HL-60 (cell line): ENCODE measurements at regions not wholly inside any gene's neighbourhood (a gene's known extent, or its start where the extent isn't known, plus 50 kb on each side); places are given as distances from the start of the nearest gene placed in this dataset.

Experiments
- DNase-seq, 2 experiments: peaks; one replicate each; pipeline ENCODE4 v3.0.0-alpha.2; 2010 to 2020; ENCODE audit warnings: low read depth in 1 of 2, low spot score in 1 of 2
- H3K27ac ChIP-seq: fragments of 250-450 bp; sonication (Bioruptor Pico); replicated peaks from 2 replicates; pipeline ENCODE4 v1.5.1; 2020; ENCODE audit warnings: mild to moderate bottlenecking, moderate library complexity
- H3K27me3 ChIP-seq: fragments of 250-450 bp; sonication (Bioruptor Pico); 2 replicates; pipeline ENCODE4 v1.5.1; 2021; ENCODE audit warnings: mild to moderate bottlenecking, moderate library complexity; ENCODE audit not compliant: insufficient read depth, poor library complexity, severe bottlenecking
- H3K4me3 ChIP-seq: replicated peaks from 2 replicates; pipeline ENCODE4 v1.5.1; 2011; ENCODE audit warnings: mild to moderate bottlenecking, control low read depth, low read length; ENCODE audit not compliant: insufficient read depth
- CTCF ChIP-seq: IDR thresholded peaks from one replicate; pipeline ENCODE4 v1.5.1; 2011; ENCODE audit warnings: low read length, control low read depth, inconsistent platforms; ENCODE audit not compliant: insufficient read depth
- GABPA ChIP-seq: IDR thresholded peaks from 2 replicates; pipeline ENCODE4 v1.6.1; 2012; ENCODE audit warnings: low read depth
- POLR2AphosphoS5 ChIP-seq: IDR thresholded peaks from 2 replicates; pipeline ENCODE4 v1.6.1; 2012; ENCODE audit warnings: low read depth
- SPI1 ChIP-seq: IDR thresholded peaks from 2 replicates; pipeline ENCODE4 v1.6.1; 2012; ENCODE audit warnings: low read depth, mild to moderate bottlenecking, borderline replicate concordance
- TF ChIP-seq, protein P1 (sequence below): IDR thresholded peaks from 2 replicates; pipeline ENCODE4 v1.6.1; 2012; ENCODE audit warnings: low read depth; ENCODE audit not compliant: insufficient replicate concordance

DNA sequence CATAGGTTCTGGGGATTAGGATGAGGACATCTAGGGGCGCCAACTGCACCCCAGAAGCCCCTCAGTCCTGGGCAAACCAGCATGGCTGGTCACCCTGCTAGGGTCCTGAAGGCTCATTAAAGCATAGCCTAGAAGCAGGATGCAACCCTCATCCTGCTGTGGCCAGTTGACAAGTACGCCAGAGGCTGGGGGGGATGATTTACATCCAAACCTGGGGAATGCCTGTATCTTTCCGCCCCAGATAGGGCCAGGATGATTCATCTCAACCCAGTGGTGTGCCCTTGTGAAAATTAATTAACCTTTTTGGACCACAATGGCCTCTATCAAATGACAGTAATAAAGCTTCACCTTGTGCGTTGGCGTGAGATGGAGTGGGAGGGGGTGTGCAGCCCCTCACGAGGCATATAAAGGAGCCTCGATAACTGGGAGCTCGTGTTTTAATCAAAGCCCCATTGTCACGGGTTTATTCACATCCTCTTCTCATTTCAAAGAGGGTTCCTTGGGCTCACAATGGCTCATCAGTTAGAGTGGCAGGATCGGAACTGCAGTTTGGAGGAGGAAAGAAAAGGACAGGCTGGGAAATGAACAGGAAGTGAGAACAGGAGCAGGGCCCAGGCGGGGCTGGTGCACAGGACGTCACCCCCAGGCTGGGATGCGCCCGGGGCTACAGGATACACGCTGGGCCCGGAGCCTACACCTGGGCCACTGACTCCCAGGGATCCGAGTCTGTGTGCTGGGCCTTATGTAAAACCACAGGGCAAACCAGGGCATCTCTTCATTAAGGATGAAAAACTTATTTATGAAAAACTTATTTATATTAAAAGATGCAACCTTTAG lies 121.8 kb upstream of the PHACTR3 start:
- Histone ChIP-seq H3K27ac (no peak overlapping the region), H3K4me3 (no peak overlapping the region), H3K27me3 (no peaks in the 10 kb centered on the region)
- no peak for TF ChIP-seq SPI1
- no peak for TF ChIP-seq CTCF
- TF ChIP-seq, protein P1, sequence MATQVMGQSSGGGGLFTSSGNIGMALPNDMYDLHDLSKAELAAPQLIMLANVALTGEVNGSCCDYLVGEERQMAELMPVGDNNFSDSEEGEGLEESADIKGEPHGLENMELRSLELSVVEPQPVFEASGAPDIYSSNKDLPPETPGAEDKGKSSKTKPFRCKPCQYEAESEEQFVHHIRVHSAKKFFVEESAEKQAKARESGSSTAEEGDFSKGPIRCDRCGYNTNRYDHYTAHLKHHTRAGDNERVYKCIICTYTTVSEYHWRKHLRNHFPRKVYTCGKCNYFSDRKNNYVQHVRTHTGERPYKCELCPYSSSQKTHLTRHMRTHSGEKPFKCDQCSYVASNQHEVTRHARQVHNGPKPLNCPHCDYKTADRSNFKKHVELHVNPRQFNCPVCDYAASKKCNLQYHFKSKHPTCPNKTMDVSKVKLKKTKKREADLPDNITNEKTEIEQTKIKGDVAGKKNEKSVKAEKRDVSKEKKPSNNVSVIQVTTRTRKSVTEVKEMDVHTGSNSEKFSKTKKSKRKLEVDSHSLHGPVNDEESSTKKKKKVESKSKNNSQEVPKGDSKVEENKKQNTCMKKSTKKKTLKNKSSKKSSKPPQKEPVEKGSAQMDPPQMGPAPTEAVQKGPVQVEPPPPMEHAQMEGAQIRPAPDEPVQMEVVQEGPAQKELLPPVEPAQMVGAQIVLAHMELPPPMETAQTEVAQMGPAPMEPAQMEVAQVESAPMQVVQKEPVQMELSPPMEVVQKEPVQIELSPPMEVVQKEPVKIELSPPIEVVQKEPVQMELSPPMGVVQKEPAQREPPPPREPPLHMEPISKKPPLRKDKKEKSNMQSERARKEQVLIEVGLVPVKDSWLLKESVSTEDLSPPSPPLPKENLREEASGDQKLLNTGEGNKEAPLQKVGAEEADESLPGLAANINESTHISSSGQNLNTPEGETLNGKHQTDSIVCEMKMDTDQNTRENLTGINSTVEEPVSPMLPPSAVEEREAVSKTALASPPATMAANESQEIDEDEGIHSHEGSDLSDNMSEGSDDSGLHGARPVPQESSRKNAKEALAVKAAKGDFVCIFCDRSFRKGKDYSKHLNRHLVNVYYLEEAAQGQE: no peak
- TF ChIP-seq GABPA: no peak
- TF ChIP-seq POLR2AphosphoS5: no peak
- no peak for DNase-seq

GRCh38 chr20:59483481-59483880 lies 120.9 kb upstream of the PHACTR3 start:
- DNase-seq: no peak
- Histone ChIP-seq H3K27me3 (no peaks in the 10 kb centered on the region), H3K27ac (no peak overlapping the region), H3K4me3 (no peak overlapping the region)
- no peak for TF ChIP-seq GABPA
- TF ChIP-seq CTCF: no peak
- no peak for TF ChIP-seq POLR2AphosphoS5
- TF ChIP-seq, protein P1: no peak
- TF ChIP-seq SPI1: no peak

GRCh38 chr20:59484228-59484627 lies 120.1 kb upstream of the PHACTR3 start:
- no peak for TF ChIP-seq SPI1
- TF ChIP-seq, protein P1: no peak
- TF ChIP-seq CTCF: no peak
- no peak for TF ChIP-seq POLR2AphosphoS5
- no peak for TF ChIP-seq GABPA
- H3K4me3 ChIP-seq: no peak overlapping the region
- H3K27ac ChIP-seq: no peak overlapping the region
- no peak for DNase-seq
- H3K27me3 ChIP-seq: no peaks in the 10 kb centered on the region
